Natural killer cell (primary cell): ENCODE measurements at regions not wholly inside any gene's neighbourhood (a gene's known extent, or its start where the extent isn't known, plus 50 kb on each side); places are given as distances from the start of the nearest gene placed in this dataset.

Experiments used
- ATAC-seq, 3 donors: fragments of 150-1000 bp in 2 of 3; fragments of 200-7000 bp in 1 of 3; cut with Tn5 transposase; 1 replicate in 1 of 3; 2 replicates in 2 of 3; pipeline ENCODE4 v1.10.0; 2021; ENCODE audit warnings: mild to moderate bottlenecking in 2 of 3, moderate library complexity in 2 of 3
- DNase-seq, 2 donors: peaks; one replicate each; pipeline versions ENCODE4 v3.0.0 to v3.0.0-alpha.2; 2013 to 2021; ENCODE audit warnings: mixed read lengths in 1 of 2
- H3K27ac ChIP-seq: one replicate; pipeline ENCODE4 v1.5.1; 2013; ENCODE audit warnings: mild to moderate bottlenecking, low read length
- H3K27me3 ChIP-seq: one replicate; pipeline ENCODE4 v1.6.1; 2013; ENCODE audit warnings: low read length; ENCODE audit not compliant: control insufficient read depth, insufficient read depth
- H3K36me3 ChIP-seq: one replicate; pipeline ENCODE4 v1.6.1; 2013; ENCODE audit warnings: low read length; ENCODE audit not compliant: control insufficient read depth, insufficient read depth
- H3K4me1 ChIP-seq: one replicate; pipeline ENCODE4 v1.6.1; 2013; ENCODE audit warnings: low read length; ENCODE audit not compliant: control insufficient read depth, insufficient read depth
- H3K4me3 ChIP-seq: one replicate; pipeline ENCODE4 v1.5.1; 2013; ENCODE audit warnings: low read length
- H3K9me3 ChIP-seq: one replicate; pipeline ENCODE4 v1.6.1; 2013; ENCODE audit warnings: low read length; ENCODE audit not compliant: control insufficient read depth, insufficient read depth
- H3K27ac Mint-ChIP-seq, 2 donors: one replicate each; pipeline ENCODE4 v1.8.0; 2022; ENCODE audit warnings: mild to moderate bottlenecking in 2 of 2, mixed read lengths in 2 of 2, moderate library complexity in 1 of 2
- H3K27me3 Mint-ChIP-seq, 2 donors: one replicate each; pipeline ENCODE4 v1.8.0; 2022; ENCODE audit warnings: low read depth in 2 of 2, mixed read lengths in 2 of 2
- H3K36me3 Mint-ChIP-seq: one replicate; pipeline ENCODE4 v1.8.0; 2022; ENCODE audit warnings: mixed read lengths
- H3K4me1 Mint-ChIP-seq, 2 donors: one replicate each; pipeline ENCODE4 v1.8.0; 2022; ENCODE audit warnings: mixed read lengths in 2 of 2
- H3K4me3 Mint-ChIP-seq: one replicate; pipeline ENCODE4 v1.8.0; 2022; ENCODE audit warnings: mild to moderate bottlenecking, moderate library complexity, mixed read lengths
- H3K9me3 Mint-ChIP-seq, 2 donors: one replicate each; pipeline ENCODE4 v1.8.0; 2022; ENCODE audit warnings: mixed read lengths in 2 of 2
- WGBS: methylation state at CpG from one replicate; pipeline ENCODE4 v1.1.7; 2013; ENCODE audit warnings: missing lambda C conversion rate; ENCODE audit not compliant: insufficient coverage; 5-methylcytosine and 5-hydroxymethylcytosine counted together
- intact Hi-C: fragments of 100-400 bp; cut with micrococcal nuclease; formaldehyde crosslinking; loops from one replicate; pipeline ENCODE4 v1.14.2; 2022
- TF ChIP-seq, protein P1 (sequence below): fragments of 200-600 bp; IDR thresholded peaks from one replicate; pipeline ENCODE4 v1.8.0; 2022; ENCODE audit warnings: antibody characterized with exemption

DNA sequence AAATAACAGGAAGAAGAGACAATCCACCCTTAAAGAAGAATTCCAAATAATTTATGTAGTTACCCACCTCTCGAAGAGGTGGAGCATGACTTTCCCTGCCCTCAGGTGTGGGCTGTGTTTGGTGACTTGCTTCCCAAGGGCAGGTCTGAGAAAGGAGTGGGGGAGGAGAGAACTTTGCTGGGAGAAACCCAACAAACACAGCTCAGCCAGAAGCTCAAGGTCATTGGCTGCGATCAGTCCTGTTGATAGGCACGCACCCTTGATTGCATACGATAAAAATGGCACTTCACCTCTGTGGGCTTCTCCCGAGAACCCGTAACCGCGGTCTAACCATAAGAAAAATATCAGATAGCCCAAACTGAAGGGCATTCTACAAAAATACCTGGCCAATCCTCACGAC is 157.5 kb upstream of the ID2 start:
- peaks cover 81 to 84% of the 10 kb centered on the region in 2 donors for H3K4me1 Mint-ChIP-seq
- TF ChIP-seq, protein P1, sequence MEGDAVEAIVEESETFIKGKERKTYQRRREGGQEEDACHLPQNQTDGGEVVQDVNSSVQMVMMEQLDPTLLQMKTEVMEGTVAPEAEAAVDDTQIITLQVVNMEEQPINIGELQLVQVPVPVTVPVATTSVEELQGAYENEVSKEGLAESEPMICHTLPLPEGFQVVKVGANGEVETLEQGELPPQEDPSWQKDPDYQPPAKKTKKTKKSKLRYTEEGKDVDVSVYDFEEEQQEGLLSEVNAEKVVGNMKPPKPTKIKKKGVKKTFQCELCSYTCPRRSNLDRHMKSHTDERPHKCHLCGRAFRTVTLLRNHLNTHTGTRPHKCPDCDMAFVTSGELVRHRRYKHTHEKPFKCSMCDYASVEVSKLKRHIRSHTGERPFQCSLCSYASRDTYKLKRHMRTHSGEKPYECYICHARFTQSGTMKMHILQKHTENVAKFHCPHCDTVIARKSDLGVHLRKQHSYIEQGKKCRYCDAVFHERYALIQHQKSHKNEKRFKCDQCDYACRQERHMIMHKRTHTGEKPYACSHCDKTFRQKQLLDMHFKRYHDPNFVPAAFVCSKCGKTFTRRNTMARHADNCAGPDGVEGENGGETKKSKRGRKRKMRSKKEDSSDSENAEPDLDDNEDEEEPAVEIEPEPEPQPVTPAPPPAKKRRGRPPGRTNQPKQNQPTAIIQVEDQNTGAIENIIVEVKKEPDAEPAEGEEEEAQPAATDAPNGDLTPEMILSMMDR: no peak
- peak overlapping the region; percentile 91 to 94 for H3K27ac Mint-ChIP-seq
- no peak overlapping the region for H3K4me3 ChIP-seq
- no peaks in the 10 kb centered on the region for H3K27me3 Mint-ChIP-seq
- H3K27ac ChIP-seq: no peak overlapping the region
- H3K27me3 ChIP-seq: no peaks in the 10 kb centered on the region
- 88% methylated on average over 9 of the region's 9 CpGs for WGBS
- intact Hi-C loops: loop anchor here (2.0 kb wide), 1 partner anchor 18 kb away; no protein-coding TSS in a partner anchor
- no peaks in the 10 kb centered on the region for H3K36me3 ChIP-seq
- ATAC-seq: no peak
- no peaks in the 10 kb centered on the region for H3K9me3 Mint-ChIP-seq
- no peaks in the 10 kb centered on the region for H3K36me3 Mint-ChIP-seq
- no peak for DNase-seq
- peak overlapping the region; percentile 61 for H3K4me3 Mint-ChIP-seq
- peaks cover 81% of the 10 kb centered on the region for H3K4me1 ChIP-seq
- H3K9me3 ChIP-seq: no peaks in the 10 kb centered on the region

DNA sequence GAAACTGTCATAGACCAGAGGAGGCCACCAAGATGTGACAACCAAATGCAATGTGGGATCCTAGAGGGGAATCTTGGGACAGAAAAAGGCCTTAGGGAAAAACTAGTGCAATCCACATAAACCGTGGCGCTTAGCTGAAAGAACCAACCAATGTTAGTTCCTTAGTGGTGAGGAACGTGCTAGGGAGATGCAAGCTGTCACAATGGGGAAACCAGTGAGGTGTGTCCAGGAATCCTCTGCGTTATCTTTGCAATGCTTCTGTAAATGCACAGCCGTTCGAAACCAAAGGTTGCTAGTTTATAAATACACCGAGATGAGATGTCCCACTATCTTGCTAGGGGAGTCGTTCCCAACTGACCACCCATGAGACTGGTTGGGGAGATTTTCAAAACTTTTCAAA is 157.0 kb upstream of the ID2 start:
- ATAC-seq (no peak), DNase-seq (no peak)
- Histone ChIP-seq H3K36me3 (no peaks in the 10 kb centered on the region), H3K9me3 (no peaks in the 10 kb centered on the region), H3K27ac (no peak overlapping the region), H3K4me1 (peaks cover 77% of the 10 kb centered on the region), H3K4me3 (no peak overlapping the region), H3K27me3 (no peaks in the 10 kb centered on the region)
- WGBS: 92% methylated on average over 8 of the region's 8 CpGs
- Mint-ChIP-seq H3K36me3 (no peaks in the 10 kb centered on the region), H3K9me3 (no peaks in the 10 kb centered on the region), H3K4me3 (peak overlapping the region; percentile 31), H3K27me3 (no peaks in the 10 kb centered on the region), H3K27ac (peak overlapping the region in 1 of 2 donors; percentile 91), H3K4me1 (peaks cover 77 to 84% of the 10 kb centered on the region in 2 donors)
- intact Hi-C loops: loop anchor here (2.0 to 5.0 kb wide), 2 partner anchors 18 to 157 kb away; partner anchors contain the start of gene ID2
- TF ChIP-seq, protein P1: no peak

DNA sequence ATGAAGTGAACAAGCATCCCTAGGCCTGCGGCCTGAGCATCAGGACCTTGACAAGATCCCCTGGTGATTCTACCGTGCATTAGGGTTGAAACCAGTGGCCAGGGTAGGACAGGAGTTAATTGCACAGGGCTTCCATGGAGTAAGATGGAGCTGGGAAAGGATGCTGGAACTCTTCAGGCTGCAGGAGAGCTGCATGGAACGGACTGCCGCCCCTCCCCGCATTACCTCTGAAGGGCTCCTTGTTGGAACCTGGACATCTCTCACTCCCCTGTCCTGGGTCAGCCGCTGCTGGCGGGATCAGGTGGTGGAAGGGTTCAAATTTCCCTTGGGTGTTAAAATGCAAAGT is 156.6 kb upstream of the ID2 start:
- H3K4me1 ChIP-seq: peaks cover 73% of the 10 kb centered on the region
- no peak overlapping the region for H3K4me3 ChIP-seq
- no peaks in the 10 kb centered on the region for H3K9me3 Mint-ChIP-seq
- intact Hi-C loops: loop anchor here (2.0 to 5.0 kb wide), 2 partner anchors 18 to 157 kb away; partner anchors contain the start of gene ID2
- DNase-seq (no peak), ATAC-seq (no peak)
- H3K9me3 ChIP-seq: no peaks in the 10 kb centered on the region
- H3K4me3 Mint-ChIP-seq: peak overlapping the region; percentile 13
- H3K27me3 ChIP-seq: no peaks in the 10 kb centered on the region
- no peaks in the 10 kb centered on the region for H3K36me3 Mint-ChIP-seq
- TF ChIP-seq, protein P1: no peak
- WGBS: 87% methylated on average over 7 of the region's 7 CpGs
- H3K27me3 Mint-ChIP-seq: no peaks in the 10 kb centered on the region
- H3K4me1 Mint-ChIP-seq: peaks cover 73 to 82% of the 10 kb centered on the region in 2 donors
- H3K27ac ChIP-seq: no peak overlapping the region
- peak overlapping the region; percentile 54 to 91 for H3K27ac Mint-ChIP-seq
- no peaks in the 10 kb centered on the region for H3K36me3 ChIP-seq
